AG20443 (cell line): ENCODE measurements at regions not wholly inside any gene's neighbourhood (a gene's known extent, or its start where the extent isn't known, plus 50 kb on each side); places are given as distances from the start of the nearest gene placed in this dataset.
"Not testable (repeated sequence)": the region's sequence is repeated elsewhere in the genome, so short reads cannot be mapped to it uniquely, and the experiment has no call there.

Experiments used
- DNase-seq: peaks from one replicate; pipeline ENCODE4 v3.0.0; 2012; ENCODE audit warnings: low spot score, mixed read lengths

- DNase-seq: peak; percentile 66
Measured at GRCh38 chr1:114032271-114033215, 53.3 kb downstream of the OLFML3 start.

- DNase-seq: peak; percentile 32
Measured at GRCh38 chr1:114033216-114033706, 54.0 kb downstream of the OLFML3 start.

- no peak for DNase-seq
Measured at GRCh38 chr1:114033961-114034360, 54.7 kb downstream of the OLFML3 start.

- no peak for DNase-seq
Measured at GRCh38 chr1:114034567-114035303, 55.5 kb downstream of the OLFML3 start.

- no peak for DNase-seq
Measured at GRCh38 chr1:114035304-114035700, 56.0 kb downstream of the OLFML3 start.

GRCh38 chr1:114036841-114037630, 57.8 kb downstream of the OLFML3 start:
- DNase-seq: not testable (repeated sequence)

- no peak for DNase-seq
Measured at GRCh38 chr1:114037631-114037890, 58.3 kb downstream of the OLFML3 start.

- no peak for DNase-seq
Measured at GRCh38 chr1:114037962-114038816, 58.9 kb downstream of the OLFML3 start.
